ENCODE measurements at regions not wholly inside any gene's neighbourhood (a gene's known extent, or its start where the extent isn't known, plus 50 kb on each side); places are given as distances from the start of the nearest gene placed in this dataset.

DNA sequence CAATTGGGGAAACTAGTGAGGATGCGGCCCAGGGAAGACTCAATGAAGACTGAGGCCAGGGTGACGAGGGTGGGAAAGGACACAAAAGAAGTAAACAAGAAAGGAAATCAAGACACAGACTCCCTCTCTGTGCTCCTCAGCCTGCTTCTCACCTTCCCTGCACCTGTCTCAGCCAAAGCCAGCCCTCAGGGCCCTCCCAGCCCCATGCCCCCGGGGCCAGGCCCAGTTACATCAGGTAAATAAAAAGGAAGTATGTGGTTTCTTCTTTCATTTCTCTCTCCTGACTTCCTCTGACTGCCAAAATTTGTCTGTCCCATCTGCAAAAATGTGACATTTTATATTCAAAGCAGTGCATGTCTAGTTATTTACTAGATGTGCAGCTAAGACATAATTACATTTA lies 328.0 kb downstream of the UACA start:
- peaks cover 0 to 8% (median 4%) of the 10 kb centered on the region in 4 experiments; a peak in 2 of 7 replicates for H3K4me1 ChIP-seq (replicated peaks in 1 of 4; ENCODE audit: control insufficient read depth in 3 of 4, insufficient read depth in 4 of 4, low read length in 3 of 4)
- FAIRE-seq: no peak

More for the DNA sequence above, 328.0 kb downstream of the UACA start:
- Histone ChIP-seq H2BK120ac (replicated peaks; ENCODE audit: low read depth, low read length) (no peak overlapping the region), H3K14ac (ENCODE audit: insufficient read length) (no peak overlapping the region), H2BK5ac (ENCODE audit: low read depth, low read length) (no peak overlapping the region), H2BK12ac (ENCODE audit: low read depth, low read length) (no peak overlapping the region), H3K27me3 (replicated peaks in 1 of 4; ENCODE audit: control insufficient read depth in 3 of 4, extremely low read depth in 1 of 4, insufficient read depth in 3 of 4, low read length in 3 of 4) (no peaks in the 10 kb centered on the region), H4K91ac (replicated peaks; ENCODE audit: insufficient read length, low read length) (no peak overlapping the region), H4K8ac (ENCODE audit: extremely low read depth, insufficient read depth, low read length) (no peak overlapping the region), H2AFZ (ENCODE audit: low read length) (peak overlapping the region; percentile 8; the same call in 1 of the 2 replicates), H3K27ac (ENCODE audit: low read depth, low read length) (no peak overlapping the region), H3K4me3 (ENCODE audit: extremely low read depth in 1 of 4, insufficient read depth in 2 of 4, low read depth in 3 of 4, low read length in 4 of 4) (no peak overlapping the region), H4K20me1 (replicated peaks in 1 of 2; ENCODE audit: control insufficient read depth in 1 of 2, insufficient read depth in 2 of 2, low read length in 2 of 2) (no peaks in the 10 kb centered on the region), H3K56ac (replicated peaks; ENCODE audit: insufficient read length, low read depth, low read length) (no peak overlapping the region), H3K4me2 (ENCODE audit: insufficient read depth in 1 of 2, low read depth in 2 of 2, low read length in 2 of 2) (no peak overlapping the region), H3K79me2 (ENCODE audit: control insufficient read depth in 1 of 2, insufficient read depth in 2 of 2, low read length in 2 of 2) (no peaks in the 10 kb centered on the region), H3K9ac (replicated peaks in 1 of 4; ENCODE audit: extremely low read depth in 1 of 4, low read depth in 3 of 4, low read length in 3 of 4) (no peak overlapping the region), H3K23me2 (ENCODE audit: low read depth, low read length) (no peaks in the 10 kb centered on the region), H3K79me1 (ENCODE audit: low read depth, low read length) (no peaks in the 10 kb centered on the region), H2AK5ac (ENCODE audit: low read depth, low read length) (no peak overlapping the region), H3K23ac (ENCODE audit: insufficient read length) (no peak overlapping the region), H3K18ac (ENCODE audit: extremely low read depth, low read length) (no peak overlapping the region; the same call in 1 of the 2 replicates), H4K5ac (ENCODE audit: insufficient read length, low read depth, low read length) (no peak overlapping the region), H2BK15ac (ENCODE audit: low read length) (no peak overlapping the region), H2BK20ac (ENCODE audit: low read length) (no peak overlapping the region), H3K36me3 (ENCODE audit: control insufficient read depth in 2 of 4, insufficient read depth in 4 of 4, low read length in 3 of 4) (no peaks in the 10 kb centered on the region), H3K9me3 (ENCODE audit: insufficient read depth in 2 of 2, low read depth in 1 of 2, low read length in 1 of 2) (no peaks in the 10 kb centered on the region), H3K4ac (replicated peaks; ENCODE audit: insufficient read length, low read depth, low read length) (no peak overlapping the region)
- no peak for DNase-seq (ENCODE audit: low read depth in 1 of 2, low spot score in 2 of 2)
- ChIA-PET POLR2A (ENCODE audit: partially characterized antibody) (no interaction called here), CTCF (ENCODE audit: partially characterized antibody) (interaction anchor here (0.7 kb wide), 1 partner anchor 17 kb away, joined by 3 read pairs; no protein-coding TSS in a partner anchor)
- no peak for TF ChIP-seq TEAD4 (IDR thresholded peaks at IDR 0.05; ENCODE audit: low read depth, low read length)
- no peak for TF ChIP-seq RXRA (IDR thresholded peaks at IDR 0.05; ENCODE audit: insufficient read depth, low read depth, low read length)
- 89% methylated on average over 3 of the region's 3 CpGs; no CpG with 5 or more reads in 1 of the 2 experiments for WGBS, 2 experiments (ENCODE audit: extremely low coverage in 1 of 2, insufficient coverage in 1 of 2, insufficient read length in 1 of 2, insufficient replicate concordance in 2 of 2, low coverage in 1 of 2, low lambda C conversion rate in 2 of 2, missing lambda C conversion rate in 1 of 2)

All from H1 (cell line).